ENCODE measurements at regions not wholly inside any gene's neighbourhood (a gene's known extent, or its start where the extent isn't known, plus 50 kb on each side); places are given as distances from the start of the nearest gene placed in this dataset.

DNA sequence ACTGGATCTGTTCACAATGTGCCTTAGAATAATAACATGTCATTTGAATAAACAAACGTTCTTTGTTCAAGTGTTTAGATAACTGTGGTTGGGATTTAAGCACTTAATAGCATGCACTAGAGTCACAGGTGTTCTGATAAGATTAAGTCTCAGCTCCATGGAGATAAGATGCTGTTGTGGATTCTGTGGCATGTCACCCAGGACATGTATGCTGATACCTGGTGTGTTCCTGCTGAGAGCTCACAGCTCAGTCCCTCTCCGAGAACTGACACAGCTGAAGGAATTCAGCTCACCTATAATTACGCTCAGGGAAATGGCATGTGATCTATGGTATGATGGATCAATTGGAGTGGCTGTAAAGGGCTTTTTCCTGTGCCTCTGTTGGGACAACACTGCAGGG is 75.4 kb upstream of the ST6GAL2 start (continued):
- TF ChIP-seq CTCF (conservative IDR thresholded peaks at IDR 0.05; ENCODE audit: low read depth in 2 of 2), result no peak
- TF ChIP-seq ZNF331 (CRISPR knock-in tag; IDR thresholded peaks at IDR 0.05; ENCODE audit: low read depth), result no peak

DNA sequence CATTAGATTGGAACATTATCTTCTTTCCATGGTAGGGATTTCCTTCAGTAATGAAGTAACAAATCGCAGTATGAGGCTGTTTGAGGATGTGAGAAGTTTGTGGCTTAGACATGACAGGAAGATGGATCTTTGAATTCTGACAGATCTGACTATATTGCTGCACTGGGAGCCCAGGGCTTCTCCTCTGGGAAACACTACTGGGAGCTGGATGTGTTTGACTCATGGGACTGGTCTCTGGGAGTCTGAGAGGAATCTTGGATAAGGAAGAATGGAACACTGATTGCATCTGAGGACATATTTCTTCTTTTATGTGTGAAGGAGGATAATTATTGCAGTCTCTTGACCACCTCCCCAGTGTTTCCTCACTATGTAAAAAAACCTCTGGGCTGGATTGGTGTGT is 77.2 kb upstream of the ST6GAL2 start:
- H3K9me2 ChIP-seq (ENCODE audit: insufficient read depth), result peaks cover 8% of the 10 kb centered on the region
- DNase-seq (ENCODE audit: low spot score), result no peak
- H3K27ac Mint-ChIP-seq, result no peak overlapping the region
- H3K36me3 Mint-ChIP-seq (ENCODE audit: low read depth), result no peaks in the 10 kb centered on the region
- 0 out of 2 replicates have a peak, but pooled peaks cover 6% of the 10 kb centered on the region for H3K4me1 ChIP-seq (ENCODE audit: insufficient read depth)
- H3K27me3 Mint-ChIP-seq (ENCODE audit: insufficient read depth, low read depth, poor library complexity), result peaks cover 2% of the 10 kb centered on the region
- H4K20me1 ChIP-seq (replicated peaks; ENCODE audit: insufficient read depth), result no peaks in the 10 kb centered on the region
- TF ChIP-seq ZNF462 (CRISPR knock-in tag; IDR thresholded peaks at IDR 0.05) (no peak), STAT1 (IDR thresholded peaks at IDR 0.05; ENCODE audit: unreplicated experiment) (no peak)
- no peak overlapping the region for H3K4me3 ChIP-seq
- H3F3A ChIP-seq (replicated peaks; ENCODE audit: low read depth), result no peaks in the 10 kb centered on the region
- H3K4me3 Mint-ChIP-seq, result no peak overlapping the region
- H3K9me3 Mint-ChIP-seq, result no peaks in the 10 kb centered on the region
- no peaks in the 10 kb centered on the region for H3K36me3 ChIP-seq (ENCODE audit: insufficient read depth)
- no peak overlapping the region for H3K27ac ChIP-seq (ENCODE audit: low read depth)
- no peak overlapping the region for H2AFZ ChIP-seq
- H3K79me2 ChIP-seq (replicated peaks; ENCODE audit: insufficient read depth), result no peaks in the 10 kb centered on the region
- H3K4me2 ChIP-seq, result no peak overlapping the region
- no peak for ATAC-seq
- peaks cover 8% of the 10 kb centered on the region; the same call in 2 of the 3 replicates for H3K4me1 Mint-ChIP-seq
- H3K27me3 ChIP-seq (ENCODE audit: insufficient read depth), result no peaks in the 10 kb centered on the region
